GM18517 (cell line): ENCODE measurements at regions not wholly inside any gene's neighbourhood (a gene's known extent, or its start where the extent isn't known, plus 50 kb on each side); places are given as distances from the start of the nearest gene placed in this dataset.

Source experiments
- ATAC-seq: cut with Tn5 transposase; IDR thresholded peaks from one replicate; pipeline ENCODE4 v1.9.1; 2021; ENCODE audit warnings: mild to moderate bottlenecking, moderate library complexity; ENCODE audit not compliant: unreplicated experiment

DNA sequence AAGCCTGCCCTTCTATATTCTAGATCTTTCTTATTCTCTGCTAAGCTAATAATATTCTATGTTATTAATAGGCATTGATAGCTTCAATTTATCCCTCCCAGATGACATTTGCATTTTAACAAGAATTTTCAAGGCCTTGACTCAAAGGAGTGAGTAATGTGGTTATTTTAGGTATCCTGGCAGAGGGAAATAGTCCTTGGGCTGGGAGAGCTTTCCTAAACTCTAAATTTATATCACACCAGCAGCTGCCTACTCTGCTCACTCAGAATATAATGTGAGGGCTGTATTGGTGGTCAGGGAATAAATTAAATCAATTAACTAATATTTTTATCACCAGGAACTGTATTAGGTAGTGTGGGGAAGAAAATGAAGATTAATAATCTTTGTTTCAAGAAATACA lies 74.8 kb upstream of the ADAM23 start:
- ATAC-seq = no peak

DNA sequence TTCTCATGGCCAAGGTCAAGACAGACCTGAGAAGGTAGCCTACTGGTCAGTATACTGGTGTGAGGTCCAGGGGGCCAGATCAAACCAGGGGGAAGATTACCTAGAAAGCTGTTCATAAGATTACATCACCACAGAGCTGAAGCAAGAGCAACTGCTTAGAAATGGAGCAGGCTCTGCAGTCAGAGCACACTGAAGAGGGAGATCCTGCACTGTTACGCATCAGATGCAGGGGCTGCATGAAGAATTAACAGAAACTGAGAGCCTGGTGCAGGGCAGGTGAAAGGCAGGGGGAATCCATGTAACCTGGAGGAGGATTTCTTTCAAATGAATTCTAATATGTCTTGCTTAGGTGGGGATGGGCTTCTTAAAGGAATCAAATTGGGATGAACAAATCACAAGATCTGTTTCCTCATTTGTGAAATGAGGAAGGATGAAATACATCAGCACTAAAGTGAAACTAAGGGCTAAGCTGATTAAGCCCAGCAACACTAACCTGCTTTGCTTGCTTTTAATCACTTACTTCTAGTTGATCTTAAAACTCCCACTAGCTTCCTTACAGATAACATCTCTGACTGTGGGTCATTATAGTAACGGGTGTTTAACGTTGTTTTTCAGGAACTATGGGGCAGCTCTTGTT lies 74.3 kb upstream of the ADAM23 start:
- no peak for ATAC-seq

DNA sequence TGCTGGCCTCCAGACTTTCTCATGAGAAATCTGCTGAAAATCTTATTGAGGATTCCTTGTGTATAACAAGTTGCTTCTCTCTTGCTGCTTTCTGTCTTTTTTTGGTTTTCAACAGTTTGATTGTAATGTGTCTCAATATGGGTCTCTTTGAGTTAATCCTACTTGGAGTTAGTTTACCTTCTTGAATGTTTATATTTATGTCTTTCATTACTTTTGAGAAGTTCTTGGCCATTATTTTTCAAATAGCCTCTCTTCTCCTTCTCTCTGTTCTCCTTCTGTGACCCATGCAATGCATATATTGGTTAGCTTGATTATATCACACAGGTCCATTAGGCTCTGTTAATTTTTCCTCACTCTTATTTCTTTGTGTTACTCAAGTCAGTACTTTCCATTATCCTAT lies 67.4 kb upstream of the ADAM23 start:
- no peak for ATAC-seq

DNA sequence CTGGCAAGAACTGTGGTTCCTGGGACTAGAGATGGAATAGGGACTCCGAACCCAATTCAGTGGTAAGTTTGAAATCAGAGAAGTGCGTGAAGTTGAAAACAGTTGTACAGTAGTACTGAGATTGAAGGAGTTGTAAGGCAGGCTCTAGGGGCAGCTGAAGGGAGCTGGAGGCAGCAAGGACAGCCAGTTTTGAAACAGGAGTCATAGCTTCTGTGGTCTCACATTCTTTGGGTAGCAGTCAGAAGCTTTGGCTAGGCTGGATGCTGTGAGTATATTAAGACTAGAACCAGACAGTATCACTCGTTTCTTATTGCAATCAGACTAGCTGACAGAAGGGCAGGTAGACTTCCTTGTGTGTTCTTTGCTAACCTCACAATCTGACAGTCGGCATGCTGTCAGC lies 64.5 kb upstream of the ADAM23 start:
- ATAC-seq = no peak

DNA sequence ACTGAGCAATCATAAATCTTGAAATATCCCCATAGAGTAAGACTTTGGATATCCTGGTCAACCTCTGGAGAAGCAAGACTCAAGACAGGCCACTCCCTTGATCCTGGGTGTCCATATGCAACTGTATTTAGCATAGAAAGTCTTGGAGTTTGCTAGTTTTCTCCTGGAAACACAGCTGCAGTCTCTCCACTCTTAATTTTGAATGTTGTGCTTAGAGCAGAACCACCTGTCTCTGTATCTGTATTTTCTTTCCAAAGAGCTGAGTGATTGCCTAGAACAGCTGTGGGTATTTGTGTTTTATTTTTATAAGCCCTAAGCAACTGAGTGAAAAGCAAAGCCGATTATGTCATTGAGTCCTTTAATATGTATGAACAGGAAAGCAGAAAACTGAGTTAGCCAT lies 64.1 kb upstream of the ADAM23 start:
- no peak for ATAC-seq

DNA sequence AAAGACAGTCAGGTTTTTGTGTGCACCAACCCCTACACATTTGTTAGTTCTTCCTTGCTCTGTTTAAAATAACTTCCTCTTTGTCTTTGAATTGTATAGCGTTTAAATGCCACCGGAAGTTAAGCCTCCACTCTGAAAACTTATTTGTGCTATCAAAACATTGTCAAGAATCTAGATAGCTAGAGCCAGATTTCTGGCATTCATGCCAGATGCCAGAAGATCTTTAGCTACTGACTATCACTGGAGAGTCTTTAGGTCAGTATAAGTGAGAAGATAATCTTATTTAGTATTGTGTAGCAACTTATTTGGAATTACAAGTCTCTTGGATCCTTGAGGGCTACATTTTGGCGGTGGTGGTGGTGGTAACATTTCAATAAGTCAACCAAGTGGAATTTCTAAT lies 63.4 kb upstream of the ADAM23 start:
- ATAC-seq = no peak

DNA sequence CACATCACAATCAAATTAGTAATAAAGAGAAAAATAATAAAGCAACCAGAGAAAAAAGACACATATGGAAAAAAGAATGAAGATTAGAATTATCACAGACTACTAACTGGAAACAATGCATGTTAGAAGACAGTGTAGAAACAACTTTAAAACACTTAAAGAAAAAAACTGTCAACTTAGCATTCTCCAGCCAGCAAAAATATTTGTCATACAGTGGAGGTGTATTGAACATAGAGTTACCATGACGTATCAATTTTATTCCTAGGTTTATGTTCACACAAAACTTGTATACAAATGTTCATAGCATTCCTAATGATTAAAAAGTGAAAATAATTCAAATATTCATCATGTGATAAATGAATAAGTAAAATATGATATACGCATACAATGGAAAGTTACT lies 61.5 kb upstream of the ADAM23 start:
- ATAC-seq = no peak

DNA sequence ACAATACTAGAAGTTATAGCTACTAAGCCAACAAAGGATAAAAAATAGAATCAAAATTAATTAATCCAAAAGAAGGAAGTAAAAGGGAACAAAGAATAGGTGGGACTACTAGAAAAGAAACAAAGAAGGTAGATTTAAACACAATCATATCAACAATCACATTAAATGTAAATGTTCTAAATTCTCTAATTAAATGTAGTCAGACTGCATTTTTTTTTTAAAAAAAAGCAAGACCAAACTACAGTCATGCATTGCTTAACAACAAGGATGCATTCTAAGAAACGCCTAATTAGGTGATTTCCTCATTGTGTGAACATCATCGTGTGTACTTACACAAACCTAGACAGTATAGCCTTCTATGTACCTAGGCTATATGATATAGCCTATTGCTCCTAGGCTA lies 59.7 kb upstream of the ADAM23 start:
- ATAC-seq = no peak

- no peak for ATAC-seq
These were observed 55.5 kb upstream of the ADAM23 start for GRCh38 chr2:206387808-206388207.

DNA sequence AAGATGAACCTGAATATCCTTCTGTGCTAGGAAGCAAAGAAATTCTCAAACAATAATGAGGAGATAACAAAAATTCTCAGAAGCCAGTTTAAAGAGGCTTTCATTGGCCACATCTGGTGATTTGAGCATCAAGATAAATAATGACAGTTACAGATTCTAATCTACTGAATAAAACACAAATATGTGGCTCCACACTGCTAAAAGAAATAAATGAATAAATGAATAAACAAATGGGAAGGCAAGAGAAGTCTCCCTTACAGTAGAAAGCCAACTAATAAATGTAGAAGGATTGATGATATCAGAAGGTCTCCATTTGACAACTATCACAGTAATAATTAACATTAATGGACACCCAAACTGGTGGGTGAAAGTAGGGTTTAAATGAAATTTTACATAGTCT lies 54.6 kb upstream of the ADAM23 start:
- no peak for ATAC-seq

GRCh38 chr2:206389164-206389563 lies 54.2 kb upstream of the ADAM23 start:
- ATAC-seq = no peak

GRCh38 chr2:206390181-206390580 lies 53.2 kb upstream of the ADAM23 start:
- ATAC-seq = no peak

DNA sequence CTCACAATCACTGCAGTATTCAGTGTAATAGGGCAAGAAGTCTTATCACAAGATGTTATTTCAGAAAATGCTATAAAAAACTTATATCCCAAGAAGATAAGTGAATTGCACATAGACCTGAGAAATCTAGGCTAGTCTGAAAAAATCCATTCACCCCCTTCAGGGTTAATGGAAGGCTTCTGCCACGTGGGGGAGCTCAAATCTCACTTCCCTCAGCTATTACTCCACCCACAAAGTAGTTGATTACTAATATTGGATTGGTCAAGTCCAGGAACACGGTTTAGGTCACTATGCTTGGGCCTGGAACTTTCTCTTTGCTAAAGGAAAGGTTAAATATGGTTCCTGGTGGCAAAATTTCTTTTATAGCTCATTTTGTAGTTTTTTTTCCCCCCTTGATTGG lies 51.2 kb upstream of the ADAM23 start:
- peak; percentile 94 for ATAC-seq
